IMR-90 (cell line): ENCODE measurements at regions not wholly inside any gene's neighbourhood (a gene's known extent, or its start where the extent isn't known, plus 50 kb on each side); places are given as distances from the start of the nearest gene placed in this dataset.

ENCODE experiments used
- ATAC-seq: fragments of 200-7000 bp; cut with Tn5 transposase; 2 replicates; pipeline ENCODE4 v1.9.1; 2020; ENCODE audit warnings: low read depth, mild to moderate bottlenecking, moderate library complexity
- BruUV-seq: library from RNA; stranded (reverse); fragments of 400-500 nt; replicated peaks from 2 replicates; lab custom pipeline; 2021; lab: Mats Ljungman, UMichigan
- CTCF ChIA-PET: fragments of 300-600 bp; formaldehyde crosslinking; extraction: SDS; loops from one replicate; lab custom pipeline; 2021; ENCODE audit warnings: antibody characterized with exemption; lab: Yijun Ruan, JAX
- POLR2A ChIA-PET: fragments of 300-600 bp; sonication (Branson Sonifier 250); formaldehyde crosslinking; loops from one replicate; lab custom pipeline; 2022; ENCODE audit warnings: antibody characterized with exemption; ENCODE audit not compliant: unreplicated experiment; lab: Charles Lee
- DNase-seq: peaks from one replicate; pipeline ENCODE4 v3.0.0; 2013
- H2AFZ ChIP-seq: replicated peaks from 2 replicates; pipeline ENCODE3; 2013; ENCODE audit warnings: low read length, mild to moderate bottlenecking; ENCODE audit not compliant: poor library complexity
- H2AK5ac ChIP-seq: 2 replicates; pipeline ENCODE4 v1.6.1; 2013; ENCODE audit warnings: low read depth, low read length, inconsistent platforms
- H2AK9ac ChIP-seq: replicated peaks from 2 replicates; pipeline ENCODE3; 2013; ENCODE audit warnings: mild to moderate bottlenecking, low read depth, low read length, moderate library complexity; ENCODE audit not compliant: poor library complexity
- H2BK120ac ChIP-seq: 2 replicates; pipeline ENCODE4 v1.6.1; 2013; ENCODE audit warnings: low read depth, low read length, inconsistent platforms
- H2BK15ac ChIP-seq: 3 replicates; pipeline ENCODE4 v1.6.1; 2013; ENCODE audit warnings: low read depth, low read length, inconsistent platforms
- H2BK20ac ChIP-seq: 2 replicates; pipeline ENCODE4 v1.6.1; 2013; ENCODE audit warnings: low read depth, mild to moderate bottlenecking, inconsistent platforms, low read length, moderate library complexity
- H2BK5ac ChIP-seq: 2 replicates; pipeline ENCODE4 v1.6.1; 2013; ENCODE audit warnings: mild to moderate bottlenecking, low read depth, low read length, inconsistent platforms; ENCODE audit not compliant: poor library complexity, severe bottlenecking
- H3K14ac ChIP-seq: replicated peaks from 2 replicates; pipeline ENCODE4 v1.6.1; 2013; ENCODE audit warnings: low read depth, low read length, inconsistent platforms
- H3K18ac ChIP-seq: 2 replicates; pipeline ENCODE4 v1.6.1; 2013; ENCODE audit warnings: low read depth, low read length, control low read depth
- H3K23ac ChIP-seq: 2 replicates; pipeline ENCODE4 v1.6.1; 2013; ENCODE audit warnings: low read depth, low read length, inconsistent platforms
- H3K27ac ChIP-seq: 2 replicates; pipeline ENCODE4 v1.5.1; 2013; ENCODE audit warnings: mild to moderate bottlenecking, control low read depth, low read length; ENCODE audit not compliant: insufficient read depth
- H3K27me3 ChIP-seq: 2 replicates; pipeline ENCODE4 v1.6.1; 2013; ENCODE audit warnings: low read length; ENCODE audit not compliant: control insufficient read depth, insufficient read depth
- H3K36me3 ChIP-seq: 2 replicates; pipeline ENCODE4 v1.6.1; 2013; ENCODE audit warnings: low read length, mixed read lengths; ENCODE audit not compliant: control insufficient read depth, insufficient read depth
- H3K4ac ChIP-seq: 2 replicates; pipeline ENCODE4 v1.6.1; 2013; ENCODE audit warnings: low read depth, low read length, inconsistent platforms
- H3K4me1 ChIP-seq: 2 replicates; pipeline ENCODE4 v1.6.1; 2013; ENCODE audit warnings: low read length, mixed read lengths; ENCODE audit not compliant: control insufficient read depth, insufficient read depth
- H3K4me2 ChIP-seq: 2 replicates; pipeline ENCODE4 v1.6.1; 2013; ENCODE audit warnings: low read depth, mild to moderate bottlenecking, control low read depth, low read length, moderate library complexity
- H3K4me3 ChIP-seq: 2 replicates; pipeline ENCODE4 v1.5.1; 2013; ENCODE audit warnings: low read depth, mild to moderate bottlenecking, control low read depth, low read length, moderate library complexity; ENCODE audit not compliant: insufficient read depth
- H3K56ac ChIP-seq: 2 replicates; pipeline ENCODE4 v1.6.1; 2013; ENCODE audit warnings: low read length, inconsistent platforms; ENCODE audit not compliant: insufficient read depth; ENCODE audit errors: extremely low read depth
- H3K79me1 ChIP-seq, 2 experiments: 2 replicates each; pipeline ENCODE4 v1.6.1; 2013; ENCODE audit warnings: low read length in 2 of 2, inconsistent platforms in 1 of 2, low read depth in 1 of 2
- H3K9ac ChIP-seq: 2 replicates; pipeline ENCODE4 v1.6.1; 2013; ENCODE audit warnings: low read depth, low read length, control low read depth
- H3K9me1 ChIP-seq: 2 replicates; pipeline ENCODE4 v1.6.1; 2013; ENCODE audit warnings: low read length, inconsistent platforms; ENCODE audit not compliant: insufficient read depth
- H3K9me3 ChIP-seq: 2 replicates; pipeline ENCODE4 v1.6.1; 2013; ENCODE audit warnings: low read length; ENCODE audit not compliant: control insufficient read depth, insufficient read depth
- H4K20me1 ChIP-seq: 2 replicates; pipeline ENCODE4 v1.6.1; 2013; ENCODE audit warnings: low read length, inconsistent platforms; ENCODE audit not compliant: insufficient read depth
- H4K5ac ChIP-seq: 2 replicates; pipeline ENCODE4 v1.6.1; 2013; ENCODE audit warnings: mild to moderate bottlenecking, low read depth, low read length, control low read depth
- H4K8ac ChIP-seq, 2 experiments: 2 replicates each; pipeline ENCODE4 v1.6.1; 2013; ENCODE audit warnings: low read depth in 2 of 2, low read length in 2 of 2, control low read depth in 1 of 2, inconsistent platforms in 1 of 2
- H4K91ac ChIP-seq: 2 replicates; pipeline ENCODE4 v1.6.1; 2013; ENCODE audit warnings: low read depth, low read length, inconsistent platforms; ENCODE audit not compliant: insufficient read depth
- CHD1 ChIP-seq: IDR thresholded peaks from 2 replicates; pipeline ENCODE4 v1.6.1; 2012; ENCODE audit warnings: low read depth, low read length, improper control_type of control experiment
- MAFK ChIP-seq: IDR thresholded peaks from 2 replicates; pipeline ENCODE4 v1.6.1; 2012; ENCODE audit warnings: low read depth, low read length, improper control_type of control experiment
- MXI1 ChIP-seq: IDR thresholded peaks from 2 replicates; pipeline ENCODE4 v1.6.1; 2012; ENCODE audit warnings: low read depth, mild to moderate bottlenecking, low read length, moderate library complexity, borderline replicate concordance
- NFE2L2 ChIP-seq: fragments of 150-350 bp; IDR thresholded peaks from 2 replicates; pipeline ENCODE4 v1.6.1; 2016; ENCODE audit warnings: low read depth, mild to moderate bottlenecking, low read length
- POLR2A ChIP-seq: IDR thresholded peaks from 2 replicates; pipeline ENCODE4 v1.6.1; 2012; ENCODE audit warnings: mild to moderate bottlenecking, low read depth, low read length
- RFX5 ChIP-seq: IDR thresholded peaks from 2 replicates; pipeline ENCODE4 v1.8.0; 2012; ENCODE audit warnings: low read depth, mild to moderate bottlenecking, low read length, moderate library complexity
- SMC3 ChIP-seq: fragments of 150-350 bp; IDR thresholded peaks from 2 replicates; pipeline ENCODE4 v1.6.1; 2016; ENCODE audit warnings: low read depth, mild to moderate bottlenecking, antibody characterized with exemption, low read length, moderate library complexity
- WGBS, 2 experiments: methylation state at CpG; one replicate each; pipeline versions ENCODE4 v1.1.5 to v1.1.7; 2013; ENCODE audit warnings: missing lambda C conversion rate in 2 of 2; ENCODE audit not compliant: insufficient read length in 1 of 2; ENCODE audit errors: extremely low coverage in 2 of 2; 5-methylcytosine and 5-hydroxymethylcytosine counted together
- dilution Hi-C: fragments of 300-500 bp; cut with HindIII; formaldehyde crosslinking; loops from one replicate; pipeline ENCODE4 v1.14.3; 2018; ENCODE audit warnings: low sequenced_read_pairs; ENCODE audit not compliant: unreplicated experiment
- in situ Hi-C: fragments of 300-500 bp; cut with MboI; formaldehyde crosslinking; loops from 3 replicates; pipeline ENCODE4 v1.14.3; 2019; ENCODE audit warnings: low sequenced_read_pairs, inconsistent platforms, mixed read lengths
- intact Hi-C: fragments of 100-400 bp; cut with micrococcal nuclease; formaldehyde crosslinking; loops from 2 replicates; pipeline ENCODE4 v1.10.0; 2022
- TF ChIP-seq, protein P1 (sequence below): fragments of 150-350 bp; IDR thresholded peaks from 2 replicates; pipeline ENCODE4 v1.6.1; 2016; ENCODE audit warnings: low read depth, mild to moderate bottlenecking, low read length, moderate library complexity, borderline replicate concordance

DNA sequence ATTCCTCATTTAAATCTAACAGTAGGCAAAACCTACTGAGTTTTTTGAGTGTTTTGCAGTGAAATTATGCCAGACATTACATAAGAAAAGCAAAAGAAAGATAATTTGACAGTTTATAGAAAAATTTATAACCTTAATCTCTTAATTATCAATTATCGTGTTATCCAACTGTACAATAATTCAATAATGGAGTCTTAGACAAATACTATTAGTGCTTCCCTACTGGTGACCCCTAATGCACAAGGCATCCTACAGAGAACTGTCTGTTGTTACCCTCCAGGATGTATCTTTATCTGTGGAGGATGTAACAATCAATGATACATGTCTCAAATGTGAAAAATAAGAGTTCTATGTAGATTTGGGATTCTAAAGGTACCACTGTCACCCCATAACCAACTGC, 1687.6 kb downstream of the GRIK2 start:
- TF ChIP-seq MXI1 (no peak), CHD1 (no peak), MAFK (no peak), RFX5 (no peak), SMC3 (no peak), NFE2L2 (no peak), POLR2A (no peak)
- TF ChIP-seq, protein P1, sequence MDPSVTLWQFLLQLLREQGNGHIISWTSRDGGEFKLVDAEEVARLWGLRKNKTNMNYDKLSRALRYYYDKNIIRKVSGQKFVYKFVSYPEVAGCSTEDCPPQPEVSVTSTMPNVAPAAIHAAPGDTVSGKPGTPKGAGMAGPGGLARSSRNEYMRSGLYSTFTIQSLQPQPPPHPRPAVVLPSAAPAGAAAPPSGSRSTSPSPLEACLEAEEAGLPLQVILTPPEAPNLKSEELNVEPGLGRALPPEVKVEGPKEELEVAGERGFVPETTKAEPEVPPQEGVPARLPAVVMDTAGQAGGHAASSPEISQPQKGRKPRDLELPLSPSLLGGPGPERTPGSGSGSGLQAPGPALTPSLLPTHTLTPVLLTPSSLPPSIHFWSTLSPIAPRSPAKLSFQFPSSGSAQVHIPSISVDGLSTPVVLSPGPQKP: no peak
- Histone ChIP-seq H3K4me3 (no peak overlapping the region), H4K20me1 (no peaks in the 10 kb centered on the region), H2AK9ac (no peak overlapping the region), H3K27me3 (no peaks in the 10 kb centered on the region), H3K56ac (no peak overlapping the region), H2AK5ac (no peak overlapping the region), H3K27ac (no peak overlapping the region), H3K4me2 (no peak overlapping the region), H3K14ac (no peak overlapping the region), H3K9me1 (no peaks in the 10 kb centered on the region), H3K9ac (no peak overlapping the region), H3K9me3 (no peaks in the 10 kb centered on the region; the same call in 1 of the 2 replicates), H2AFZ (no peak overlapping the region), H2BK120ac (no peak overlapping the region), H3K79me1 (no peaks in the 10 kb centered on the region), H3K4me1 (no peaks in the 10 kb centered on the region), H2BK20ac (no peak overlapping the region), H3K23ac (no peak overlapping the region), H3K4ac (no peak overlapping the region), H4K5ac (no peak overlapping the region), H3K36me3 (no peaks in the 10 kb centered on the region), H2BK5ac (no peak overlapping the region), H4K91ac (no peak overlapping the region), H3K18ac (no peak overlapping the region), H4K8ac (no peak overlapping the region), H2BK15ac (no peak overlapping the region)
- dilution Hi-C loops: no loop called here
- in situ Hi-C loops: no loop called here
- CTCF ChIA-PET: no interaction called here
- no peak for ATAC-seq
- POLR2A ChIA-PET: no interaction called here
- intact Hi-C loops: no loop called here
- no CpG with 5 or more reads among the region's 1 CpG for WGBS, 2 experiments
- no TSS peak for BruUV-seq
- no peak for DNase-seq
